ENCODE measurements at regions not wholly inside any gene's neighbourhood (a gene's known extent, or its start where the extent isn't known, plus 50 kb on each side); places are given as distances from the start of the nearest gene placed in this dataset.

GRCh38 chr6:77131426-77131825 is 331.9 kb downstream of the HTR1B start (continued):
- TF ChIP-seq KIAA2018 (CRISPR knock-in tag; IDR thresholded peaks at IDR 0.05; ENCODE audit: borderline replicate concordance) = no peak
- no peak for TF ChIP-seq JARID2 (CRISPR knock-in tag; IDR thresholded peaks at IDR 0.05; ENCODE audit: insufficient replicate concordance)
- no peak for TF ChIP-seq ZNF773 (CRISPR knock-in tag; IDR thresholded peaks at IDR 0.05; ENCODE audit: borderline replicate concordance)
- no peak for TF ChIP-seq CEBPZ (IDR thresholded peaks at IDR 0.05; ENCODE audit: low read length)

All from HepG2 (cell line).